H1 (cell line): ENCODE measurements at regions not wholly inside any gene's neighbourhood (a gene's known extent, or its start where the extent isn't known, plus 50 kb on each side); places are given as distances from the start of the nearest gene placed in this dataset.

Experiments used
- CBX8 ChIP-seq: fragments of 300-800, 300-1000 bp; sonication (generic); IDR thresholded peaks from 2 replicates; pipeline ENCODE4 v1.7.1; 2016; ENCODE audit warnings: low read depth, low read length, borderline replicate concordance
- CEBPB ChIP-seq: IDR thresholded peaks from 2 replicates; pipeline ENCODE4 v1.6.1; 2012; ENCODE audit warnings: low read depth, low read length
- CTCF ChIP-seq, 3 experiments: IDR thresholded peaks; 1 replicate in 2 of 3; 2 replicates in 1 of 3; pipeline versions ENCODE4 v1.5.1 to v1.6.1; 2011; ENCODE audit warnings: low read length in 3 of 3, mild to moderate bottlenecking in 3 of 3, inconsistent platforms in 2 of 3, low read depth in 1 of 3, moderate library complexity in 1 of 3; ENCODE audit not compliant: insufficient read depth in 1 of 3; ENCODE audit errors: control extremely low read depth in 1 of 3
- EGR1 ChIP-seq: IDR thresholded peaks from 2 replicates; pipeline ENCODE4 v1.6.1; 2011; ENCODE audit warnings: low read depth, low read length, borderline replicate concordance
- EP300 ChIP-seq, 2 experiments: IDR thresholded peaks; 1 replicate in 1 of 2; 2 replicates in 1 of 2; pipeline ENCODE4 v1.6.1; 2011 to 2012; ENCODE audit warnings: low read depth in 2 of 2, low read length in 2 of 2, mild to moderate bottlenecking in 2 of 2, borderline replicate concordance in 1 of 2, inconsistent platforms in 1 of 2, moderate library complexity in 1 of 2
- EZH2 ChIP-seq: fragments of 200-600 bp; sonication (generic); IDR thresholded peaks from 2 replicates; pipeline ENCODE4 v1.7.1; 2012; ENCODE audit warnings: low read depth, mild to moderate bottlenecking, moderate library complexity, low read length, inconsistent platforms; ENCODE audit not compliant: severe bottlenecking
- HDAC6 ChIP-seq: IDR thresholded peaks from one replicate; pipeline ENCODE4 v1.7.1; 2012; ENCODE audit warnings: low read depth, mild to moderate bottlenecking, inconsistent platforms, low read length, moderate library complexity
- MAX ChIP-seq: IDR thresholded peaks from 2 replicates; pipeline ENCODE4 v1.6.1; 2012; ENCODE audit warnings: inconsistent platforms
- POLR2A ChIP-seq, 2 experiments: IDR thresholded peaks; 1 replicate in 1 of 2; 2 replicates in 1 of 2; pipeline ENCODE4 v1.6.1; 2011; ENCODE audit warnings: low read depth in 2 of 2, low read length in 2 of 2, mild to moderate bottlenecking in 2 of 2; ENCODE audit errors: control extremely low read depth in 1 of 2
- TAF7 ChIP-seq: optimal IDR thresholded peaks from 2 replicates; pipeline ENCODE3; 2011; ENCODE audit warnings: low read depth, mild to moderate bottlenecking, inconsistent platforms, low read length, moderate library complexity, borderline replicate concordance
- TEAD4 ChIP-seq: IDR thresholded peaks from 2 replicates; pipeline ENCODE4 v1.6.1; 2012; ENCODE audit warnings: low read depth, low read length, inconsistent platforms, mixed read lengths
- YY1 ChIP-seq: IDR thresholded peaks from 2 replicates; pipeline ENCODE4 v1.6.1; 2011; ENCODE audit warnings: low read depth, mild to moderate bottlenecking, low read length

DNA sequence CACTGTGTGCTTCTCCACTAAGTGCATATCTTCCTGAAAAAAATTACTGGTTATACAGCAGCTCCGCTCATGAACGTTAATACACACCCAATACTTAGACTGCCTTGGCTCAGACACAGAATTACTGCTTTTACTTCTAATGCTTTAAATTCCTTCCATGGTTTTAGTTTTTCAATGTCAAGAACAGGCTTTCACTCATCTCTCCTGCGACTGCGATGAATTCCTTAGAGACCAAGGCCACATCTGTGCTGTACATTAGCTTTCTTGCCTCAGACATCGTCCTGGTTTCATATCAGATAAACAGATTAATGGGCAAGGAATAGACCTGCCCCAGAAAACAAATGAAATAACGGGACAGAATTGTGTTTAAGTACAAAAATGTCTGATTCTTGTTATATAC is 120.2 kb downstream of the CYP26A1 start:
- TF ChIP-seq HDAC6, result no peak
- no peak for TF ChIP-seq POLR2A (IDR thresholded peaks at IDR 0.05; ENCODE audit: control extremely low read depth in 1 of 2, low read depth in 2 of 2, low read length in 2 of 2)
- no peak for TF ChIP-seq CBX8
- no peak for TF ChIP-seq MAX
- no peak for TF ChIP-seq EP300 (IDR thresholded peaks at IDR 0.05; ENCODE audit: borderline replicate concordance in 1 of 2, low read depth in 2 of 2, low read length in 2 of 2)
- TF ChIP-seq TAF7, result no peak
- no peak for TF ChIP-seq CTCF (IDR thresholded peaks at IDR 0.05; ENCODE audit: control extremely low read depth in 1 of 3, insufficient read depth in 1 of 3, low read depth in 1 of 3, low read length in 3 of 3)
- no peak for TF ChIP-seq CEBPB
- TF ChIP-seq EGR1, result no peak
- no peak for TF ChIP-seq EZH2
- no peak for TF ChIP-seq TEAD4
- no peak for TF ChIP-seq YY1
